ENCODE measurements at regions not wholly inside any gene's neighbourhood (a gene's known extent, or its start where the extent isn't known, plus 50 kb on each side); places are given as distances from the start of the nearest gene placed in this dataset.

- no peak for TF ChIP-seq CTCF (IDR thresholded peaks at IDR 0.05)
- TF ChIP-seq POLR2A (IDR thresholded peaks at IDR 0.05) = no peak
Measured at GRCh38 chr2:185510060-185510459, 228.5 kb upstream of the FSIP2 start.
